SK-N-SH treated with all-trans-retinoic acid at 6 μM for 48 hours (cell line): ENCODE measurements at regions not wholly inside any gene's neighbourhood (a gene's known extent, or its start where the extent isn't known, plus 50 kb on each side); places are given as distances from the start of the nearest gene placed in this dataset.

Source experiments
- ATAC-seq: fragments of 200-7000 bp; cut with Tn5 transposase; 3 replicates; pipeline ENCODE4 v1.9.1; 2020; ENCODE audit warnings: mild to moderate bottlenecking, moderate library complexity
- ARNTL ChIP-seq: fragments of 450-650 bp; formaldehyde crosslinking; IDR thresholded peaks from 2 replicates; pipeline ENCODE4 v1.5.0; 2020; ENCODE audit warnings: low read depth, mild to moderate bottlenecking, moderate library complexity, borderline replicate concordance
- BACH2 ChIP-seq: fragments of 250-450 bp; sonication (Bioruptor Pico); IDR thresholded peaks from 2 replicates; pipeline ENCODE4 v1.9.0; 2021; ENCODE audit warnings: mild to moderate bottlenecking, borderline replicate concordance
- CSDC2 ChIP-seq: fragments of 250-450 bp; sonication (Bioruptor Pico); IDR thresholded peaks from 2 replicates; pipeline ENCODE4 v1.5.0; 2020; ENCODE audit warnings: mild to moderate bottlenecking, moderate library complexity
- ESRRG ChIP-seq: fragments of 250-450 bp; sonication (Bioruptor Pico); IDR thresholded peaks from 2 replicates; pipeline ENCODE4 v1.6.1; 2021; ENCODE audit warnings: mild to moderate bottlenecking
- GLIS3 ChIP-seq: fragments of 250-450 bp; sonication (Bioruptor Pico); IDR thresholded peaks from 2 replicates; pipeline ENCODE4 v1.5.0; 2020; ENCODE audit warnings: mild to moderate bottlenecking, moderate library complexity
- ISL1 ChIP-seq: fragments of 250-450 bp; sonication (Bioruptor Pico); IDR thresholded peaks from 2 replicates; pipeline ENCODE4 v2.1.2; 2022; ENCODE audit warnings: mild to moderate bottlenecking, moderate library complexity
- PPARA ChIP-seq: fragments of 250-450 bp; sonication (Bioruptor Pico); IDR thresholded peaks from 2 replicates; pipeline ENCODE4 v1.5.0; 2020; ENCODE audit warnings: mild to moderate bottlenecking, borderline replicate concordance
- RARB ChIP-seq: fragments of 250-450 bp; sonication (Bioruptor Pico); IDR thresholded peaks from 2 replicates; pipeline ENCODE4 v1.8.0; 2021; ENCODE audit warnings: mild to moderate bottlenecking, moderate library complexity
- SNAI2 ChIP-seq: fragments of 250-450 bp; sonication (Bioruptor Pico); IDR thresholded peaks from 2 replicates; pipeline ENCODE4 v1.5.0; 2020; ENCODE audit warnings: mild to moderate bottlenecking, moderate library complexity
- TCF4 ChIP-seq: fragments of 250-450 bp; sonication (Bioruptor Pico); IDR thresholded peaks from 2 replicates; pipeline ENCODE4 v1.8.0; 2021; ENCODE audit warnings: mild to moderate bottlenecking, moderate library complexity, borderline replicate concordance
- ZC3H10 ChIP-seq: fragments of 250-450 bp; sonication (Bioruptor Pico); IDR thresholded peaks from 2 replicates; pipeline ENCODE4 v1.5.1; 2021; ENCODE audit warnings: mild to moderate bottlenecking, moderate library complexity
- ZFP3 ChIP-seq: fragments of 250-450 bp; sonication (Bioruptor Pico); IDR thresholded peaks from 2 replicates; pipeline ENCODE4 v1.5.0; 2020; ENCODE audit warnings: mild to moderate bottlenecking, moderate library complexity
- ZFP30 ChIP-seq: fragments of 450-650 bp; formaldehyde crosslinking; IDR thresholded peaks from 2 replicates; pipeline ENCODE4 v1.5.0; 2022; ENCODE audit warnings: mild to moderate bottlenecking, moderate library complexity
- ZNF565 ChIP-seq: fragments of 450-650 bp; formaldehyde crosslinking; conservative IDR thresholded peaks from 2 replicates; pipeline ENCODE4 v1.5.0; 2020; ENCODE audit warnings: low read depth, mild to moderate bottlenecking, moderate library complexity
- ZNF70 ChIP-seq: fragments of 450-650 bp; formaldehyde crosslinking; IDR thresholded peaks from 2 replicates; pipeline ENCODE4 v1.5.0; 2020; ENCODE audit warnings: mild to moderate bottlenecking, moderate library complexity
- ZNF8 ChIP-seq: fragments of 450-650 bp; formaldehyde crosslinking; IDR thresholded peaks from 2 replicates; pipeline ENCODE4 v1.5.0; 2020; ENCODE audit warnings: mild to moderate bottlenecking, moderate library complexity
- TF ChIP-seq, protein P1 (sequence below): fragments of 250-450 bp; sonication (Bioruptor Pico); IDR thresholded peaks from 2 replicates; pipeline ENCODE4 v1.5.1; 2021; ENCODE audit warnings: mild to moderate bottlenecking, moderate library complexity
- TF ChIP-seq, protein P2 (sequence below): fragments of 250-450 bp; sonication (Bioruptor Pico); IDR thresholded peaks from 2 replicates; pipeline ENCODE4 v1.5.0; 2020; ENCODE audit warnings: mild to moderate bottlenecking, moderate library complexity
- TF ChIP-seq, protein P3 (sequence below): fragments of 250-450 bp; sonication (Bioruptor Pico); IDR thresholded peaks from 2 replicates; pipeline ENCODE4 v1.8.0; 2020; ENCODE audit warnings: mild to moderate bottlenecking, moderate library complexity, borderline replicate concordance
- TF ChIP-seq, protein P4 (sequence below): fragments of 250-450 bp; sonication (Bioruptor Pico); IDR thresholded peaks from 2 replicates; pipeline ENCODE4 v1.5.1; 2020; ENCODE audit warnings: low read depth, mild to moderate bottlenecking, moderate library complexity
- TF ChIP-seq, protein P5 (sequence below): fragments of 250-450 bp; sonication (Bioruptor Pico); IDR thresholded peaks from 2 replicates; pipeline ENCODE4 v1.8.0; 2021; ENCODE audit warnings: low read depth, mild to moderate bottlenecking, moderate library complexity, borderline replicate concordance

DNA sequence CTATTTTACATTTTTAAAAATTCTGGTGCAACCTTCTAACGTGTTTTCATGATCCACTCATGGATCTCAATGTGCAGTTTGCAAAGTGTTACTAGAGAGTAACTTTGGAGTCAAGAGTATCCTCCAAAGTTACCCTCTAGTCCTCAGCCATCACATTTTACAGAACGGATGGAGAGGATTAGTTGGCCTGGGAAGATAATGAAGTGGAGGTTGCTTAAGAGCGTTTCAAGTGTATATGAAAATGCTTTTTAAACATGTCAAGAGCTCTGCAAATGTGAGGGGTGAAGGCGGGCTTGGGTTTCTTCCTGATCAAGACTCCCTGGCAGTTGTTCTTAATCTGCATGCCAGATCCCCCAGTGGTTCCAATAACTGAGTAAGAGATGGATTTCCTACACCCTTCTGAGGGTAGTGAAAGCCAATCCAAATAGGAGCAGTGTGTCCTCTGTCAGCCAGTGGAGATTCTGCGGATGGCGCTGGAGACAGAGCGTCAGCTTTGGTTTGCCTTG, 299.4 kb upstream of the NPVF start:
- ATAC-seq: no peak
- no peak for TF ChIP-seq BACH2
- TF ChIP-seq, protein P1, sequence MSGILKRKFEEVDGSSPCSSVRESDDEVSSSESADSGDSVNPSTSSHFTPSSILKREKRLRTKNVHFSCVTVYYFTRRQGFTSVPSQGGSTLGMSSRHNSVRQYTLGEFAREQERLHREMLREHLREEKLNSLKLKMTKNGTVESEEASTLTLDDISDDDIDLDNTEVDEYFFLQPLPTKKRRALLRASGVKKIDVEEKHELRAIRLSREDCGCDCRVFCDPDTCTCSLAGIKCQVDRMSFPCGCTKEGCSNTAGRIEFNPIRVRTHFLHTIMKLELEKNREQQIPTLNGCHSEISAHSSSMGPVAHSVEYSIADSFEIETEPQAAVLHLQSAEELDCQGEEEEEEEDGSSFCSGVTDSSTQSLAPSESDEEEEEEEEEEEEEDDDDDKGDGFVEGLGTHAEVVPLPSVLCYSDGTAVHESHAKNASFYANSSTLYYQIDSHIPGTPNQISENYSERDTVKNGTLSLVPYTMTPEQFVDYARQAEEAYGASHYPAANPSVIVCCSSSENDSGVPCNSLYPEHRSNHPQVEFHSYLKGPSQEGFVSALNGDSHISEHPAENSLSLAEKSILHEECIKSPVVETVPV: no peak
- TF ChIP-seq GLIS3 (CRISPR knock-in tag): no peak
- TF ChIP-seq CSDC2 (CRISPR knock-in tag): no peak
- no peak for TF ChIP-seq SNAI2 (CRISPR knock-in tag)
- TF ChIP-seq ZNF70: no peak
- TF ChIP-seq ESRRG: no peak
- TF ChIP-seq, protein P2, sequence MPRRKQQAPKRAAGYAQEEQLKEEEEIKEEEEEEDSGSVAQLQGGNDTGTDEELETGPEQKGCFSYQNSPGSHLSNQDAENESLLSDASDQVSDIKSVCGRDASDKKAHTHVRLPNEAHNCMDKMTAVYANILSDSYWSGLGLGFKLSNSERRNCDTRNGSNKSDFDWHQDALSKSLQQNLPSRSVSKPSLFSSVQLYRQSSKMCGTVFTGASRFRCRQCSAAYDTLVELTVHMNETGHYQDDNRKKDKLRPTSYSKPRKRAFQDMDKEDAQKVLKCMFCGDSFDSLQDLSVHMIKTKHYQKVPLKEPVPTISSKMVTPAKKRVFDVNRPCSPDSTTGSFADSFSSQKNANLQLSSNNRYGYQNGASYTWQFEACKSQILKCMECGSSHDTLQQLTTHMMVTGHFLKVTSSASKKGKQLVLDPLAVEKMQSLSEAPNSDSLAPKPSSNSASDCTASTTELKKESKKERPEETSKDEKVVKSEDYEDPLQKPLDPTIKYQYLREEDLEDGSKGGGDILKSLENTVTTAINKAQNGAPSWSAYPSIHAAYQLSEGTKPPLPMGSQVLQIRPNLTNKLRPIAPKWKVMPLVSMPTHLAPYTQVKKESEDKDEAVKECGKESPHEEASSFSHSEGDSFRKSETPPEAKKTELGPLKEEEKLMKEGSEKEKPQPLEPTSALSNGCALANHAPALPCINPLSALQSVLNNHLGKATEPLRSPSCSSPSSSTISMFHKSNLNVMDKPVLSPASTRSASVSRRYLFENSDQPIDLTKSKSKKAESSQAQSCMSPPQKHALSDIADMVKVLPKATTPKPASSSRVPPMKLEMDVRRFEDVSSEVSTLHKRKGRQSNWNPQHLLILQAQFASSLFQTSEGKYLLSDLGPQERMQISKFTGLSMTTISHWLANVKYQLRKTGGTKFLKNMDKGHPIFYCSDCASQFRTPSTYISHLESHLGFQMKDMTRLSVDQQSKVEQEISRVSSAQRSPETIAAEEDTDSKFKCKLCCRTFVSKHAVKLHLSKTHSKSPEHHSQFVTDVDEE (CRISPR knock-in tag): no peak
- TF ChIP-seq ZC3H10 (CRISPR knock-in tag): no peak
- TF ChIP-seq ARNTL (CRISPR knock-in tag): no peak
- TF ChIP-seq ZFP30 (CRISPR knock-in tag): no peak
- TF ChIP-seq, protein P3, sequence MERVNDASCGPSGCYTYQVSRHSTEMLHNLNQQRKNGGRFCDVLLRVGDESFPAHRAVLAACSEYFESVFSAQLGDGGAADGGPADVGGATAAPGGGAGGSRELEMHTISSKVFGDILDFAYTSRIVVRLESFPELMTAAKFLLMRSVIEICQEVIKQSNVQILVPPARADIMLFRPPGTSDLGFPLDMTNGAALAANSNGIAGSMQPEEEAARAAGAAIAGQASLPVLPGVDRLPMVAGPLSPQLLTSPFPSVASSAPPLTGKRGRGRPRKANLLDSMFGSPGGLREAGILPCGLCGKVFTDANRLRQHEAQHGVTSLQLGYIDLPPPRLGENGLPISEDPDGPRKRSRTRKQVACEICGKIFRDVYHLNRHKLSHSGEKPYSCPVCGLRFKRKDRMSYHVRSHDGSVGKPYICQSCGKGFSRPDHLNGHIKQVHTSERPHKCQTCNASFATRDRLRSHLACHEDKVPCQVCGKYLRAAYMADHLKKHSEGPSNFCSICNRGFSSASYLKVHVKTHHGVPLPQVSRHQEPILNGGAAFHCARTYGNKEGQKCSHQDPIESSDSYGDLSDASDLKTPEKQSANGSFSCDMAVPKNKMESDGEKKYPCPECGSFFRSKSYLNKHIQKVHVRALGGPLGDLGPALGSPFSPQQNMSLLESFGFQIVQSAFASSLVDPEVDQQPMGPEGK (CRISPR knock-in tag): no peak
- no peak for TF ChIP-seq ZNF565
- no peak for TF ChIP-seq RARB (CRISPR knock-in tag)
- TF ChIP-seq ZFP3 (CRISPR knock-in tag): no peak
- TF ChIP-seq ISL1 (CRISPR knock-in tag): no peak
- TF ChIP-seq TCF4 (CRISPR knock-in tag): no peak
- TF ChIP-seq, protein P4, sequence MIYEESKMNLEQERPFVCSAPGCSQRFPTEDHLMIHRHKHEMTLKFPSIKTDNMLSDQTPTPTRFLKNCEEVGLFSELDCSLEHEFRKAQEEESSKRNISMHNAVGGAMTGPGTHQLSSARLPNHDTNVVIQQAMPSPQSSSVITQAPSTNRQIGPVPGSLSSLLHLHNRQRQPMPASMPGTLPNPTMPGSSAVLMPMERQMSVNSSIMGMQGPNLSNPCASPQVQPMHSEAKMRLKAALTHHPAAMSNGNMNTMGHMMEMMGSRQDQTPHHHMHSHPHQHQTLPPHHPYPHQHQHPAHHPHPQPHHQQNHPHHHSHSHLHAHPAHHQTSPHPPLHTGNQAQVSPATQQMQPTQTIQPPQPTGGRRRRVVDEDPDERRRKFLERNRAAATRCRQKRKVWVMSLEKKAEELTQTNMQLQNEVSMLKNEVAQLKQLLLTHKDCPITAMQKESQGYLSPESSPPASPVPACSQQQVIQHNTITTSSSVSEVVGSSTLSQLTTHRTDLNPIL (CRISPR knock-in tag): no peak
- TF ChIP-seq, protein P5, sequence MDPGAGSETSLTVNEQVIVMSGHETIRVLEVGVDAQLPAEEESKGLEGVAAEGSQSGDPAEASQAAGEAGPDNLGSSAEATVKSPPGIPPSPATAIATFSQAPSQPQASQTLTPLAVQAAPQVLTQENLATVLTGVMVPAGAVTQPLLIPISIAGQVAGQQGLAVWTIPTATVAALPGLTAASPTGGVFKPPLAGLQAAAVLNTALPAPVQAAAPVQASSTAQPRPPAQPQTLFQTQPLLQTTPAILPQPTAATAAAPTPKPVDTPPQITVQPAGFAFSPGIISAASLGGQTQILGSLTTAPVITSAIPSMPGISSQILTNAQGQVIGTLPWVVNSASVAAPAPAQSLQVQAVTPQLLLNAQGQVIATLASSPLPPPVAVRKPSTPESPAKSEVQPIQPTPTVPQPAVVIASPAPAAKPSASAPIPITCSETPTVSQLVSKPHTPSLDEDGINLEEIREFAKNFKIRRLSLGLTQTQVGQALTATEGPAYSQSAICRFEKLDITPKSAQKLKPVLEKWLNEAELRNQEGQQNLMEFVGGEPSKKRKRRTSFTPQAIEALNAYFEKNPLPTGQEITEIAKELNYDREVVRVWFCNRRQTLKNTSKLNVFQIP (CRISPR knock-in tag): no peak

DNA sequence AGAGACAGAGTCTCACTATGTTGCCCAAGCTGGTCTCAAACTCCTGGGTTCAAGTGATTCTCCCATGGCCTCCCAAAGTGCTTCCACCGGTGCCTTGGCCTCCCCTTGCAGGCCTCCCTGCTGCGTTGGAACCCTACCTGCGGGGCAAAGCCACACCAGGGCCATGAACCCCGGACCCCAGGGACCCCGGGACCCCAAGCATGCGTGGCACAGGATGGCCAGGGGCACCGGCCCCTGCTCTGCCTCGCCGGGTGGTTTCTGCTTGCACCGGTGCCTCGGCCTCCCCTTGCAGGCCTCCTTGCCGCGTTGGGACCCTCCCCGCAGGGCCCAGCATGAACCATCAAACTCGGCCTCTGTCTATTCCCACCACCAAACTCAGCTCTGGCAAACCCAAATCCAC, 301.0 kb upstream of the NPVF start:
- TF ChIP-seq, protein P5 (CRISPR knock-in tag): no peak
- TF ChIP-seq TCF4 (CRISPR knock-in tag) (no peak), ZFP3 (CRISPR knock-in tag) (no peak), ZNF8 (no peak), ZNF70 (no peak), PPARA (no peak), CSDC2 (CRISPR knock-in tag) (no peak), SNAI2 (CRISPR knock-in tag) (no peak), RARB (CRISPR knock-in tag) (no peak), ZFP30 (CRISPR knock-in tag) (no peak), ZC3H10 (CRISPR knock-in tag) (no peak), ISL1 (CRISPR knock-in tag) (no peak), ZNF565 (no peak)
- TF ChIP-seq, protein P3 (CRISPR knock-in tag): no peak
- ATAC-seq: no peak
